H1 (cell line): ENCODE measurements at regions not wholly inside any gene's neighbourhood (a gene's known extent, or its start where the extent isn't known, plus 50 kb on each side); places are given as distances from the start of the nearest gene placed in this dataset.

Experiments
- CTCF ChIA-PET: fragments of 300-600 bp; sonication (Branson Sonifier 250); formaldehyde crosslinking; loops from one replicate; lab custom pipeline; 2021; ENCODE audit not compliant: partially characterized antibody; lab: Charles Lee
- POLR2A ChIA-PET: fragments of 300-600 bp; sonication (Branson Sonifier 250); formaldehyde crosslinking; loops from one replicate; lab custom pipeline; 2021; ENCODE audit warnings: inconsistent platforms; ENCODE audit not compliant: partially characterized antibody; lab: Charles Lee
- DNase-seq, 2 experiments: peaks; one replicate each; pipeline versions ENCODE4 v3.0.0 to v3.0.0-alpha.2; 2010 to 2022; ENCODE audit warnings: low spot score in 2 of 2, low read depth in 1 of 2, mixed read lengths in 1 of 2
- FAIRE-seq: peaks from 2 replicates; lab custom pipeline; 2011; peaks lifted over from hg19 to GRCh38; lab: Jason Lieb, UNC
- H2AFZ ChIP-seq: 2 replicates; pipeline ENCODE4 v1.8.1; 2012; ENCODE audit warnings: low read length, inconsistent platforms
- H2AK5ac ChIP-seq: 2 replicates; pipeline ENCODE4 v1.6.1; 2013; ENCODE audit warnings: low read depth, low read length
- H2BK120ac ChIP-seq: replicated peaks from 2 replicates; pipeline ENCODE3; 2013; ENCODE audit warnings: low read depth, low read length, inconsistent platforms
- H2BK12ac ChIP-seq: 2 replicates; pipeline ENCODE4 v1.6.1; 2013; ENCODE audit warnings: low read depth, low read length
- H2BK15ac ChIP-seq: 2 replicates; pipeline ENCODE4 v1.6.1; 2013; ENCODE audit warnings: low read length
- H2BK20ac ChIP-seq: 2 replicates; pipeline ENCODE4 v1.6.1; 2013; ENCODE audit warnings: low read length
- H2BK5ac ChIP-seq: 2 replicates; pipeline ENCODE4 v1.6.1; 2013; ENCODE audit warnings: low read depth, low read length
- H3K14ac ChIP-seq: 2 replicates; pipeline ENCODE4 v1.6.1; 2013; ENCODE audit warnings: inconsistent platforms; ENCODE audit not compliant: insufficient read length
- H3K18ac ChIP-seq: 2 replicates; pipeline ENCODE4 v1.6.1; 2013; ENCODE audit warnings: low read length; ENCODE audit errors: extremely low read depth
- H3K23ac ChIP-seq: 2 replicates; pipeline ENCODE4 v1.6.1; 2013; ENCODE audit warnings: inconsistent platforms; ENCODE audit not compliant: insufficient read length
- H3K23me2 ChIP-seq: 2 replicates; pipeline ENCODE4 v1.6.1; 2013; ENCODE audit warnings: low read depth, low read length
- H3K27ac ChIP-seq: 2 replicates; pipeline ENCODE4 v1.6.1; 2011; ENCODE audit warnings: low read depth, low read length, inconsistent platforms
- H3K27me3 ChIP-seq, 4 experiments: replicated peaks in 1 of 4; 1 replicate in 1 of 4; 2 replicates in 3 of 4; pipeline versions ENCODE4 v1.6.1 to v1.8.1; 2011 to 2013; ENCODE audit warnings: low read length in 3 of 4, mild to moderate bottlenecking in 3 of 4, inconsistent platforms in 2 of 4, mixed read lengths in 2 of 4, moderate library complexity in 1 of 4; ENCODE audit not compliant: control insufficient read depth in 3 of 4, insufficient read depth in 3 of 4; ENCODE audit errors: extremely low read depth in 1 of 4
- H3K36me3 ChIP-seq, 4 experiments: 2 replicates each; pipeline versions ENCODE4 v1.6.1 to v1.8.1; 2011 to 2013; ENCODE audit warnings: mild to moderate bottlenecking in 4 of 4, low read length in 3 of 4, moderate library complexity in 2 of 4, control low read depth in 1 of 4, inconsistent platforms in 1 of 4; ENCODE audit not compliant: insufficient read depth in 4 of 4, control insufficient read depth in 2 of 4
- H3K4ac ChIP-seq: replicated peaks from 2 replicates; pipeline ENCODE3; 2013; ENCODE audit warnings: low read length, low read depth, mixed read lengths, inconsistent platforms; ENCODE audit not compliant: insufficient read length
- H3K4me1 ChIP-seq, 4 experiments: replicated peaks in 1 of 4; 1 replicate in 1 of 4; 2 replicates in 3 of 4; pipeline versions ENCODE4 v1.6.1 to v1.8.1; 2011 to 2013; ENCODE audit warnings: low read length in 3 of 4, inconsistent platforms in 2 of 4, mixed read lengths in 1 of 4; ENCODE audit not compliant: insufficient read depth in 4 of 4, control insufficient read depth in 3 of 4
- H3K4me2 ChIP-seq, 2 experiments: 2 replicates each; pipeline versions ENCODE4 v1.6.1 to v1.8.1; 2011 to 2013; ENCODE audit warnings: low read depth in 2 of 2, low read length in 2 of 2, control low read depth in 1 of 2, inconsistent platforms in 1 of 2, mild to moderate bottlenecking in 1 of 2; ENCODE audit not compliant: insufficient read depth in 1 of 2
- H3K4me3 ChIP-seq, 4 experiments: fragments of 200-600, 300-600 bp in 1 of 4; sonication (generic), shearing (Covaris generic), sonication (Bioruptor Twin) in 1 of 4; 2 replicates each; pipeline versions ENCODE4 v1.5.1 to v1.8.1; 2011 to 2016; ENCODE audit warnings: low read length in 4 of 4, low read depth in 3 of 4, control low read depth in 2 of 4, inconsistent platforms in 2 of 4, mild to moderate bottlenecking in 2 of 4, mixed read lengths in 1 of 4, moderate library complexity in 1 of 4; ENCODE audit not compliant: insufficient read depth in 2 of 4; ENCODE audit errors: extremely low read depth in 1 of 4
- H3K56ac ChIP-seq: replicated peaks from 2 replicates; pipeline ENCODE3; 2013; ENCODE audit warnings: low read depth, mild to moderate bottlenecking, mixed read lengths, low read length, inconsistent platforms; ENCODE audit not compliant: insufficient read length
- H3K79me1 ChIP-seq: 2 replicates; pipeline ENCODE4 v1.6.1; 2013; ENCODE audit warnings: low read depth, low read length, control low read depth
- H3K79me2 ChIP-seq, 2 experiments: 2 replicates each; pipeline versions ENCODE4 v1.6.1 to v1.8.1; 2012 to 2013; ENCODE audit warnings: low read length in 2 of 2, mild to moderate bottlenecking in 2 of 2, inconsistent platforms in 1 of 2; ENCODE audit not compliant: insufficient read depth in 2 of 2, control insufficient read depth in 1 of 2
- H3K9ac ChIP-seq, 4 experiments: replicated peaks in 1 of 4; 1 replicate in 1 of 4; 2 replicates in 3 of 4; pipeline versions ENCODE4 v1.6.1 to v1.8.1; 2011 to 2013; ENCODE audit warnings: low read depth in 3 of 4, low read length in 3 of 4, control low read depth in 2 of 4, mild to moderate bottlenecking in 2 of 4, moderate library complexity in 2 of 4, inconsistent platforms in 1 of 4; ENCODE audit errors: extremely low read depth in 1 of 4
- H3K9me3 ChIP-seq, 2 experiments: 2 replicates each; pipeline versions ENCODE4 v1.6.1 to v1.8.1; 2012 to 2013; ENCODE audit warnings: mild to moderate bottlenecking in 2 of 2, moderate library complexity in 2 of 2, control low read depth in 1 of 2, inconsistent platforms in 1 of 2, low read depth in 1 of 2, low read length in 1 of 2, mixed read lengths in 1 of 2; ENCODE audit not compliant: insufficient read depth in 2 of 2
- H4K20me1 ChIP-seq, 2 experiments: replicated peaks in 1 of 2; 2 replicates each; pipeline versions ENCODE3 to v1.8.1; 2011 to 2013; ENCODE audit warnings: inconsistent platforms in 2 of 2, low read length in 2 of 2, mild to moderate bottlenecking in 1 of 2; ENCODE audit not compliant: insufficient read depth in 2 of 2, control insufficient read depth in 1 of 2
- H4K5ac ChIP-seq: 2 replicates; pipeline ENCODE4 v1.6.1; 2013; ENCODE audit warnings: low read length, low read depth, mixed read lengths, inconsistent platforms; ENCODE audit not compliant: insufficient read length
- H4K8ac ChIP-seq: 2 replicates; pipeline ENCODE4 v1.8.0; 2013; ENCODE audit warnings: mild to moderate bottlenecking, moderate library complexity, low read length, inconsistent platforms; ENCODE audit not compliant: insufficient read depth; ENCODE audit errors: extremely low read depth
- H4K91ac ChIP-seq: replicated peaks from 2 replicates; pipeline ENCODE3; 2013; ENCODE audit warnings: low read length, mixed read lengths, inconsistent platforms; ENCODE audit not compliant: insufficient read length
- BRCA1 ChIP-seq: IDR thresholded peaks from 2 replicates; pipeline ENCODE4 v1.6.1; 2012; ENCODE audit warnings: low read depth, low read length, improper control_type of control experiment
- CEBPB ChIP-seq: IDR thresholded peaks from 2 replicates; pipeline ENCODE4 v1.6.1; 2012; ENCODE audit warnings: low read depth, low read length
- CHD1 ChIP-seq: IDR thresholded peaks from 2 replicates; pipeline ENCODE4 v1.6.1; 2012; ENCODE audit warnings: low read depth, low read length, improper control_type of control experiment
- EGR1 ChIP-seq: IDR thresholded peaks from 2 replicates; pipeline ENCODE4 v1.6.1; 2011; ENCODE audit warnings: low read depth, low read length, borderline replicate concordance
- NANOG ChIP-seq: IDR thresholded peaks from 2 replicates; pipeline ENCODE4 v1.6.1; 2011; ENCODE audit warnings: low read length, low read depth, mild to moderate bottlenecking, inconsistent platforms; ENCODE audit not compliant: insufficient read depth, poor library complexity, severe bottlenecking
- NRF1 ChIP-seq: IDR thresholded peaks from 2 replicates; pipeline ENCODE4 v1.6.1; 2011; ENCODE audit warnings: mild to moderate bottlenecking, low read depth, low read length, improper control_type of control experiment
- POLR2A ChIP-seq, 2 experiments: IDR thresholded peaks; 1 replicate in 1 of 2; 2 replicates in 1 of 2; pipeline ENCODE4 v1.6.1; 2011; ENCODE audit warnings: low read depth in 2 of 2, low read length in 2 of 2, mild to moderate bottlenecking in 2 of 2; ENCODE audit errors: control extremely low read depth in 1 of 2
- RXRA ChIP-seq: IDR thresholded peaks from 2 replicates; pipeline ENCODE4 v1.6.1; 2011; ENCODE audit warnings: low read depth, mild to moderate bottlenecking, low read length, moderate library complexity; ENCODE audit not compliant: insufficient read depth
- SAP30 ChIP-seq: fragments of 300-600 bp; sonication (generic); IDR thresholded peaks from 2 replicates; pipeline ENCODE4 v1.7.1; 2012; ENCODE audit warnings: low read length, moderate library complexity, mild to moderate bottlenecking, inconsistent platforms; ENCODE audit not compliant: insufficient read depth, insufficient replicate concordance
- SIN3A ChIP-seq, 2 experiments: IDR thresholded peaks in 1 of 2; conservative IDR thresholded peaks in 1 of 2; 2 replicates each; pipeline ENCODE4 v1.6.1; 2011 to 2012; ENCODE audit warnings: low read length in 2 of 2, improper control_type of control experiment in 1 of 2, low read depth in 1 of 2, mild to moderate bottlenecking in 1 of 2
- SP1 ChIP-seq: IDR thresholded peaks from 2 replicates; pipeline ENCODE4 v1.6.1; 2011; ENCODE audit warnings: low read depth, low read length
- SUZ12 ChIP-seq: fragments of 200-600 bp; sonication (generic); IDR thresholded peaks from 2 replicates; pipeline ENCODE4 v1.6.1; 2012; ENCODE audit warnings: mild to moderate bottlenecking, inconsistent platforms, low read length, moderate library complexity, mixed read lengths
- TBP ChIP-seq: IDR thresholded peaks from 2 replicates; pipeline ENCODE4 v1.6.1; 2011; ENCODE audit warnings: low read depth, low read length, improper control_type of control experiment
- WGBS, 2 experiments: shearing (Covaris generic) in 1 of 2; methylation state at CpG; one replicate each; pipeline versions ENCODE4 v1.1.6 to v1.1.7; 2013 to 2015; ENCODE audit warnings: low lambda C conversion rate in 2 of 2, mixed read lengths in 2 of 2, inconsistent platforms in 1 of 2, low coverage in 1 of 2, missing lambda C conversion rate in 1 of 2; ENCODE audit not compliant: insufficient replicate concordance in 2 of 2, insufficient coverage in 1 of 2, insufficient read length in 1 of 2; ENCODE audit errors: extremely low coverage in 1 of 2, missing lambda C conversion rate in 1 of 2; 5-methylcytosine and 5-hydroxymethylcytosine counted together
- TF ChIP-seq, protein P1 (sequence below): IDR thresholded peaks from 2 replicates; pipeline ENCODE4 v1.6.1; 2012; ENCODE audit warnings: low read length, inconsistent platforms

DNA sequence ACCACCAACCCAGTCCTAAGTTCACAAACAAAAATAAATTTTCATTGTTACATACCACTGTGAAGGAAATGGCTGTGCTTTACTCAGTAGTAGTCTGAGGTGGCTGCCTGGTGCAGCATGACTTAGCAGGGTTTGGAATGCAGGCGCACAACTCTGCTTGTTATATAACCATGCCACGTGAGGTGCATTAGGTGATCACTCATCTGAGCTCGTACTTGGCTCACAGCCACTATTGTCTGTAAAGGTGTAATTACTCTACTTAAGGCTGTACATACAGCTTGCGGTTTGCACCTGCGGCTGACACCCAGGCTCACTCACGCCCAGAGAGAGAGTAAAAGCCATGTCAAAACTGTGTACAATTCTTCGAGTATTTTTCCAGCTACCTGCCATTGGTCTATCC is 599.4 kb downstream of the LTN1 start:
- H4K8ac ChIP-seq: no peak overlapping the region; the same call in 1 of the 2 replicates
- no peaks in the 10 kb centered on the region for H3K79me2 ChIP-seq
- CTCF ChIA-PET: interaction anchor here (1.4 kb wide), 1 partner anchor 10 kb away, joined by 4 read pairs; no protein-coding TSS in a partner anchor
- no peaks in the 10 kb centered on the region for H4K20me1 ChIP-seq
- no peak for DNase-seq
- no peak for FAIRE-seq
- no peak overlapping the region for H2BK20ac ChIP-seq
- no peak overlapping the region for H4K5ac ChIP-seq
- H3K27ac ChIP-seq: no peak overlapping the region
- H3K4me1 ChIP-seq: no peaks in the 10 kb centered on the region
- H3K9ac ChIP-seq: no peak overlapping the region
- H2BK15ac ChIP-seq: no peak overlapping the region
- H3K9me3 ChIP-seq: peaks cover 15 to 17% of the 10 kb centered on the region in 2 experiments
- no peak overlapping the region for H3K23ac ChIP-seq
- H3K23me2 ChIP-seq: no peaks in the 10 kb centered on the region
- WGBS, 2 experiments: 97% methylated on average over 7 of the region's 7 CpGs; no CpG with 5 or more reads in 1 of the 2 experiments
- no peak overlapping the region for H3K4ac ChIP-seq
- no peaks in the 10 kb centered on the region for H3K27me3 ChIP-seq
- H3K4me2 ChIP-seq: no peak overlapping the region
- H3K14ac ChIP-seq: no peak overlapping the region
- no peak overlapping the region for H2BK120ac ChIP-seq
- 0 out of 8 replicates have a peak, but pooled peaks cover 0 to 4% (median 0%) of the 10 kb centered on the region in 4 experiments for H3K36me3 ChIP-seq
- no peak overlapping the region for H2AFZ ChIP-seq
- no peak overlapping the region for H3K4me3 ChIP-seq
- H3K18ac ChIP-seq: no peak overlapping the region
- POLR2A ChIA-PET: no interaction called here
- no peak overlapping the region for H2BK12ac ChIP-seq
- H4K91ac ChIP-seq: no peak overlapping the region
- H3K79me1 ChIP-seq: no peaks in the 10 kb centered on the region
- no peak overlapping the region for H3K56ac ChIP-seq
- no peak overlapping the region for H2AK5ac ChIP-seq
- no peak overlapping the region for H2BK5ac ChIP-seq
- TF ChIP-seq, protein P1, sequence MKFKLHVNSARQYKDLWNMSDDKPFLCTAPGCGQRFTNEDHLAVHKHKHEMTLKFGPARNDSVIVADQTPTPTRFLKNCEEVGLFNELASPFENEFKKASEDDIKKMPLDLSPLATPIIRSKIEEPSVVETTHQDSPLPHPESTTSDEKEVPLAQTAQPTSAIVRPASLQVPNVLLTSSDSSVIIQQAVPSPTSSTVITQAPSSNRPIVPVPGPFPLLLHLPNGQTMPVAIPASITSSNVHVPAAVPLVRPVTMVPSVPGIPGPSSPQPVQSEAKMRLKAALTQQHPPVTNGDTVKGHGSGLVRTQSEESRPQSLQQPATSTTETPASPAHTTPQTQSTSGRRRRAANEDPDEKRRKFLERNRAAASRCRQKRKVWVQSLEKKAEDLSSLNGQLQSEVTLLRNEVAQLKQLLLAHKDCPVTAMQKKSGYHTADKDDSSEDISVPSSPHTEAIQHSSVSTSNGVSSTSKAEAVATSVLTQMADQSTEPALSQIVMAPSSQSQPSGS: no peak
- no peak for TF ChIP-seq SIN3A (conservative IDR thresholded peaks at IDR 0.05 in 1 of 2, IDR thresholded peaks at IDR 0.05 in 1 of 2; ENCODE audit: low read depth in 1 of 2, low read length in 2 of 2)
- TF ChIP-seq BRCA1: no peak
- no peak for TF ChIP-seq RXRA
- no peak for TF ChIP-seq EGR1
- TF ChIP-seq SUZ12: no peak
- TF ChIP-seq TBP: no peak
- no peak for TF ChIP-seq POLR2A (IDR thresholded peaks at IDR 0.05; ENCODE audit: control extremely low read depth in 1 of 2, low read depth in 2 of 2, low read length in 2 of 2)
- no peak for TF ChIP-seq NRF1
- TF ChIP-seq SP1: no peak
- TF ChIP-seq CEBPB: no peak
- no peak for TF ChIP-seq SAP30
- no peak for TF ChIP-seq NANOG
- no peak for TF ChIP-seq CHD1
